A673 (cell line): ENCODE measurements at regions not wholly inside any gene's neighbourhood (a gene's known extent, or its start where the extent isn't known, plus 50 kb on each side); places are given as distances from the start of the nearest gene placed in this dataset.

Experiments used
- EZH2 ChIP-seq: fragments of 200-600 bp; sonication (generic); IDR thresholded peaks from 2 replicates; pipeline ENCODE4 v1.6.1; 2017; ENCODE audit warnings: borderline replicate concordance, low read depth, mild to moderate bottlenecking, mixed read lengths, antibody characterized with exemption, low read length; ENCODE audit not compliant: poor library complexity, severe bottlenecking
- TF ChIP-seq, protein P1 (sequence below): fragments of 300-800, 200-600 bp; sonication (generic); conservative IDR thresholded peaks from 2 replicates; pipeline ENCODE4 v1.5.1; 2017; ENCODE audit warnings: low read depth, mild to moderate bottlenecking, antibody characterized with exemption, low read length, moderate library complexity, mixed read lengths

DNA sequence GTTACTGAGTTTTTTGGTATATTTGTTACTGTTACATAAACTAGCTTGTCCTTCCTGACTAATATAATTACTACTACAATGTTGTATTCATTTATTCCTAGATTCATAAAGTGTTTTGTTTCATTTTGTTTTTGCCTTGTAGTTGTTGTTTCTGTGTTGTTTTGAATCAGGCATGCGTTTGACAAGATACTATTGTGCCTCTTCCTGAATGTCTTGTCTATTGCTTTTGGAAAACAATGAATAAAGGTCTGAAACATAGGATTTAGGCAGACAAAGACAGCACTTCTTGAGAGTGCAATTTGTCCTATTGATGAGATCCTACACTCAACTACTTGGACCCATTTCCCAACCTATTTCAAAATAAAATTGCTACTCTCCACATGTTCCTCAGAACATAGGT lies 630.4 kb upstream of the BOD1L1 start:
- TF ChIP-seq, protein P1, sequence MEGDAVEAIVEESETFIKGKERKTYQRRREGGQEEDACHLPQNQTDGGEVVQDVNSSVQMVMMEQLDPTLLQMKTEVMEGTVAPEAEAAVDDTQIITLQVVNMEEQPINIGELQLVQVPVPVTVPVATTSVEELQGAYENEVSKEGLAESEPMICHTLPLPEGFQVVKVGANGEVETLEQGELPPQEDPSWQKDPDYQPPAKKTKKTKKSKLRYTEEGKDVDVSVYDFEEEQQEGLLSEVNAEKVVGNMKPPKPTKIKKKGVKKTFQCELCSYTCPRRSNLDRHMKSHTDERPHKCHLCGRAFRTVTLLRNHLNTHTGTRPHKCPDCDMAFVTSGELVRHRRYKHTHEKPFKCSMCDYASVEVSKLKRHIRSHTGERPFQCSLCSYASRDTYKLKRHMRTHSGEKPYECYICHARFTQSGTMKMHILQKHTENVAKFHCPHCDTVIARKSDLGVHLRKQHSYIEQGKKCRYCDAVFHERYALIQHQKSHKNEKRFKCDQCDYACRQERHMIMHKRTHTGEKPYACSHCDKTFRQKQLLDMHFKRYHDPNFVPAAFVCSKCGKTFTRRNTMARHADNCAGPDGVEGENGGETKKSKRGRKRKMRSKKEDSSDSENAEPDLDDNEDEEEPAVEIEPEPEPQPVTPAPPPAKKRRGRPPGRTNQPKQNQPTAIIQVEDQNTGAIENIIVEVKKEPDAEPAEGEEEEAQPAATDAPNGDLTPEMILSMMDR, result no peak
- no peak for TF ChIP-seq EZH2
